Activated T-cell treated with anti-CD3 and anti-CD28 coated beads, Interleukin-2, amount 50 U/mL, for 24 hours (primary cell): ENCODE measurements at regions not wholly inside any gene's neighbourhood (a gene's known extent, or its start where the extent isn't known, plus 50 kb on each side); places are given as distances from the start of the nearest gene placed in this dataset.

Experiments
- DNase-seq: peaks from one replicate; pipeline ENCODE4 v3.0.0-alpha.2; 2020
- H3K27ac Mint-ChIP-seq: 2 replicates; pipeline ENCODE4 v1.8.0; 2020; ENCODE audit warnings: mild to moderate bottlenecking, mixed read lengths
- H3K27me3 Mint-ChIP-seq: 2 replicates; pipeline ENCODE4 v1.8.0; 2020; ENCODE audit warnings: mixed read lengths
- H3K36me3 Mint-ChIP-seq: 2 replicates; pipeline ENCODE4 v1.8.0; 2020; ENCODE audit warnings: low read depth, mixed read lengths
- H3K4me1 Mint-ChIP-seq: 2 replicates; pipeline ENCODE4 v1.8.0; 2020; ENCODE audit warnings: low read depth, mixed read lengths
- H3K4me3 Mint-ChIP-seq: 2 replicates; pipeline ENCODE4 v1.8.0; 2020; ENCODE audit warnings: mild to moderate bottlenecking, moderate library complexity, mixed read lengths
- H3K9me3 Mint-ChIP-seq: 2 replicates; pipeline ENCODE4 v1.8.0; 2020; ENCODE audit warnings: mixed read lengths

DNA sequence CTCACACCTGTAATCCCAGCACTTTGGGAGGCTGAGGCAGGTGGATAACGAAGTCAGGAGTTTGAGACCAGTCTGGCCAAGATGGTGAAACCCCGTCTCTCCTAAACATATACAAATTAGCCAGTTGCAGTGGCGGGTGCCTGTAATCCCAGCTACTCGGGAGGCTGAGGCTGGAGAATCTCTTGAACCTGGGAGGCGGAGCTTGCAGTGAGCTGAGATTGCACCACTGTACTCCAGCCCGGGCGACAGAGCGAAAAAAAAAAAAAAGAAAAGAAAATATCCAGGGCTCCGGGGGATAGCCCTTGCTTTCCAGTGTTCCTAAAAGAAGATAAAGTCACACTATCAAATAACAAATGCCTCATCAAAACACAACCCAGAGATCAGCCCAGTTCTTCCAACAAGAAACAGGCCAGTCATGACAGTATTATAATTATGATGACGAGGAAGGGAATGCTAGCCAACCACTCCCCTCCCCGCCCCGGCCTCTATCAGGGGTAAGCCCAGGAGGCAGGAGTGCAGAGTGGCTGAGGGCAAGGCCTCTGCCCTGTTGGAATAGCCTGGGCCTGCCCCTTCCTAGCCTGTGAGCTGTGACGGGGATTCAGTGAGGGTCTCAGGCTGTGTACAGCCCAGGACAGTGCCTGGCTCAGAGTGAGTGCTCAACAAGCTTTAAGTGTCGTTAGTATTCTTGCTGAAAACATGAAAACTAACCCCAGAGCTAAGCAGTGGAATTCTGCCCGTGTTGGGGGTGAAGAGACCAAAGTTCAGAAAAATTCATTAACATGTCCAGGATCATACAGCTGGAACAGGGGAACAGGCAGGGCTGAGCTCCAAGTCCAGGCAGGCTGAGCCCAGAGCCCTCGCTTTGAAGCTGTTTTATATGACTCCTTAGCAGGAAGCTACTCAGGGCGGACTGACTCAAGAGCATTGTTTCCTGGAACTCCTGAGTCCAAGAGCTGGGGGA is 54.3 kb downstream of the FAM241B start:
- Mint-ChIP-seq H3K9me3 (no peaks in the 10 kb centered on the region), H3K4me3 (no peak overlapping the region), H3K27me3 (peaks cover 19% of the 10 kb centered on the region), H3K4me1 (no peaks in the 10 kb centered on the region), H3K36me3 (no peaks in the 10 kb centered on the region), H3K27ac (no peak overlapping the region)
- no peak for DNase-seq

DNA sequence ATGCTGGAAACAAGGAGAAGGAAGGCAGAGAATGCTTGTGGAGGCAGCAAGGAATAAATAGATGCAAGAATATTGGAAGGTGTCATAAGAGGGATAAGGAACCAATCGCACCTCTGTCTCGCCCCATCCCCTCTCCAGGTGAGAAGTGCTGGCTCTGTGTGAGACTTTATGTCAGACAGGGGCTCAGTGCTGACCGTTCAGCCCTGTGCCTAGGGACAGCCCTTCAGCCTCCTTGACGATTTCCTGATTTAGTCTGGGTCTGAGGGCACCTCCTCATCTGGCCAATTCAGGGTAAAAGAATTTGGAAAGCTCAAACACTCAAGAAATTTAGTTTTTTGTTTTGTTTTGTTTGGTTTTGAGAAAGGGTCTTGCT is 54.9 kb downstream of the FAM241B start:
- Mint-ChIP-seq H3K27me3 (peaks cover 14% of the 10 kb centered on the region), H3K9me3 (no peaks in the 10 kb centered on the region), H3K27ac (no peak overlapping the region), H3K36me3 (no peaks in the 10 kb centered on the region), H3K4me3 (no peak overlapping the region), H3K4me1 (no peaks in the 10 kb centered on the region)
- DNase-seq, result no peak

DNA sequence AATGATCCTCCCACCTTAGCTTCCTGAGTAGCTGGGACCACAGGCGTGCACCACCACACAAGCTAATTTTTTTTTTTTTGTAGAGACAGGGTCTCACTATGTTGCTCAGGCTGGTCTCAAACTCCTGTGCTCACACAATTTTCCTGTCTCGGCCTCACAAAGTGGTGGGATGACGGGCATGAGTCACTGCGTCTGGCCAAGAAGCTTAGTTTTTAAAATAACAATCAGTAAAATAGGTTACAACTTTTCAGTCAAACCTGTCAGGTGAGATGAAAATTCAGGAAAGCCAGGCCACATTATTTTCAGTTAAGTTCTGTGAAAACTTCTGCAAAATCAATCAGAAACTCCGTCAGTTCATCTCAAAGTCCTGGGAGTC is 55.4 kb downstream of the FAM241B start:
- H3K9me3 Mint-ChIP-seq, result no peaks in the 10 kb centered on the region
- no peaks in the 10 kb centered on the region for H3K36me3 Mint-ChIP-seq
- no peak overlapping the region for H3K27ac Mint-ChIP-seq
- H3K4me1 Mint-ChIP-seq, result no peaks in the 10 kb centered on the region
- no peak overlapping the region for H3K4me3 Mint-ChIP-seq
- no peak for DNase-seq
- peaks cover 9% of the 10 kb centered on the region for H3K27me3 Mint-ChIP-seq

DNA sequence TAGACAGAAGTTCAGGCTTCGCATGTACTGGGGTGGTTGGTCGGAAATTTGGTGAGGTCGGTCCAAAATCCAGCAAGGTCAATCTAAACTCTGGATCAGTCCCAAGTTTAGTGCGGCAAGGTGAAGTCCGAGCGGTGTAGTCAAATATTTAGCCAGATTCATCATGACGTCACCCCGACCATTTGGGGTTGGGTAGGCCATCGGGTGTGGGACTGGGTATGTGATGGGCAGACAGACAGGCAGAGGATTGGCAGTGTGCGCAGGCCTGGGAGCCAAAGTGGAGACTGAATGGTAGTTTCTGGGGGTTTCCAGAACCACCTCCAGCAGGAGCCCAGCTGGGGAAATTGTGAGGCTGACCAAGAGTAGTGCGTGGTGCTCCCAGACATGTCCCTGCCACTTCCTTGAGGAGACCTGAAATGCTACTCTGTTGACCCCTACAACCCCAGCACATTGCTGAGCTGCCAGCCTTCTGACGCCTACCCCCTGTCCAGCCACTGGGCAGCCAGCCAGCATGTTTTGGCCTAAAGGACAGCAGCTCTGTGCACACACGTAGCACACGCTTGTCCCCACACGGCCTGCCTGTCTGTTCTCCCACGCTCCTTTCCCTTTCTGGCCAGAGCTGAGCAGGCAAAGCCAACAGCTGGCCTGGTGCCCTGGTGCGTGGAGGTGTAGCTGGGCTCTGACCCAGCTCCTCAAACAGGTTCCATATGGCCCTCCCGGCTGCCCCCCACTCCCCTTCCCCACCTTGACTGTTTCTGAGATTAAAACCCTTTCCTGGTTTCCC is 55.9 kb downstream of the FAM241B start:
- Mint-ChIP-seq H3K27me3 (peaks cover 6% of the 10 kb centered on the region), H3K4me3 (no peak overlapping the region), H3K9me3 (no peaks in the 10 kb centered on the region), H3K27ac (no peak overlapping the region), H3K36me3 (no peaks in the 10 kb centered on the region), H3K4me1 (no peaks in the 10 kb centered on the region)
- no peak for DNase-seq

DNA sequence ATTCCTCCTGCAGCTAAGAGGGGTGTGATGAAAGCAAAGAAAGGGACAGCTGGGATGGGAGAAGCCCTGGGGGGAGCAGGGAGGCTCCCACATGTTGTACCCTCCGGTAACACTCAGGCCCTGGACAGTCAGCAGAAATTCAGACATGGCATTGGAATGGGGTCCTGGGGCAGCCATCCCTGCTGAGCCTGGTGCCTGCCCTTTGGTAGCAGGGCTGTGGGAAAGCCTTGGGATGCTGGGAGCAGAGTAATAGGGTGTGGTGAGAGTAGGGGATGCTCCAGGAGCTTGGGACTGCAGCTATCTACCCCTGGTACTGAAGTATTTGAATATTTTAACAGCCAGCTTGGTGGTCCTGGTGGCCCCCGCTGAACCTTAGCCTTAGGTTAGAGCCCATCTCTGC is 56.8 kb downstream of the FAM241B start:
- Mint-ChIP-seq H3K27me3 (peaks cover 2% of the 10 kb centered on the region), H3K4me3 (no peak overlapping the region), H3K36me3 (no peaks in the 10 kb centered on the region), H3K4me1 (no peaks in the 10 kb centered on the region), H3K9me3 (no peaks in the 10 kb centered on the region), H3K27ac (no peak overlapping the region)
- no peak for DNase-seq

DNA sequence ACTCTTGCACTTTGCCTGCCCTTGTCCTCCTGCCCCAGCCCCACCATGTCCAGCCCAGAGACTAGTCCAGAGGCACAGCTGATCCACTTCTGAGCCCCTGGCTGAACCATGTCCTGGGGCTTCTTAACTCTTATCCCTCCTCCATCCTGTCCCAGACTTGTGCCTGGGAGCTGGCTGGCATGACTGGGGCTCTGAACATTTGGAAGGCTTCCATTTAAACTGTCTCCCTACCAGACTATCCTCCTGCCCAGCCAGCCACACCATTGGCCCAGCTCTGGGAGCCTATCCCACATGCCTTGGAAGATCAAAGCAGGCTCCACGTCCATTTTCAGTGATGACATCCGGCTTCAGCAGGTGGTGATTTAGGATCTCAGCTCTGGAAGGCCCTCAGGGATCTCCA is 57.4 kb downstream of the FAM241B start:
- H3K9me3 Mint-ChIP-seq, result no peaks in the 10 kb centered on the region
- no peaks in the 10 kb centered on the region for H3K36me3 Mint-ChIP-seq
- no peak for DNase-seq
- no peaks in the 10 kb centered on the region for H3K27me3 Mint-ChIP-seq
- no peak overlapping the region for H3K27ac Mint-ChIP-seq
- no peaks in the 10 kb centered on the region for H3K4me1 Mint-ChIP-seq
- H3K4me3 Mint-ChIP-seq, result no peak overlapping the region

DNA sequence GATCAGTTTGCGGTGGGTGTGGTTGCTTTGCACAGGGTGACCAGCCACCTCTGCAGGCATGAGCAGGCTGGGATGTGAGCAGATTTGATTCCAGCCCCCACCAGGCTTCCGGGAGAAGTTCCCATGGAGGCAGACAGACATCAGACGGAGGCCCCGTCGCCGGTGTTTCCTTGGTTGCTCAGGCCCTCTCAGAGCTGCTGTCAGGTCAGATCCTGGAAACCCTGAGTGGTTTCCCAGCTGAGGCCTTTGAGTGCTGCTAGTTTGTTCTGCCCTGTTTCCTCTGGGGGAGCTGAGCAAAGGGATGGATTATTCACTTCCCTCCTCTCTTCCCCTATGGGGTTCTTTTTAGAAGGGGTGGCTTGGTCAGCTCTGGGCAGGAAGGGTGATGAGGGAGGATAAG is 62.2 kb downstream of the FAM241B start:
- no peak for DNase-seq
- H3K9me3 Mint-ChIP-seq, result no peaks in the 10 kb centered on the region
- peaks cover 5% of the 10 kb centered on the region for H3K27me3 Mint-ChIP-seq
- H3K4me1 Mint-ChIP-seq, result no peaks in the 10 kb centered on the region
- no peak overlapping the region for H3K4me3 Mint-ChIP-seq
- H3K27ac Mint-ChIP-seq, result no peak overlapping the region
- no peaks in the 10 kb centered on the region for H3K36me3 Mint-ChIP-seq

DNA sequence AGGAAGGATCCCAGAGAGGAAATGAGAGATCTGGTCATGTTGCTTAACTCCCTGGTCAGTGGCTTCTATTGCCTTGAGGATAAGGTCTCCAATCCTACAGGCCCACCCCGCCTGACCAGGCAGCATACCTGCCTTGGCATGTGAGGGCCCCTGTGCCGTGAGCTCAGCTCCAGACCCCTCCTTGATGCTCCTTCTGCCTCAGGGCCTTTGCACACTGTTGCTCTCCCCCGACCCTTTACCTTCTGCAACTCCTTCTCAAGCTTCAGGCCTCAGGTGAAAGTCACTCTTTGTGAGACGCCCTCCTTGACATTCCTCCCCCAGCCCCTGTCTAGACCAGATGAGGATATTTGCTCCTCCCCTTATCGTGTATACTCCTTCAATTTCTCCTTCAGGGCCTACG is 62.8 kb downstream of the FAM241B start:
- Mint-ChIP-seq H3K4me3 (no peak overlapping the region), H3K9me3 (no peaks in the 10 kb centered on the region), H3K27me3 (peaks cover 8% of the 10 kb centered on the region), H3K36me3 (no peaks in the 10 kb centered on the region), H3K4me1 (no peaks in the 10 kb centered on the region), H3K27ac (no peak overlapping the region)
- DNase-seq, result no peak

DNA sequence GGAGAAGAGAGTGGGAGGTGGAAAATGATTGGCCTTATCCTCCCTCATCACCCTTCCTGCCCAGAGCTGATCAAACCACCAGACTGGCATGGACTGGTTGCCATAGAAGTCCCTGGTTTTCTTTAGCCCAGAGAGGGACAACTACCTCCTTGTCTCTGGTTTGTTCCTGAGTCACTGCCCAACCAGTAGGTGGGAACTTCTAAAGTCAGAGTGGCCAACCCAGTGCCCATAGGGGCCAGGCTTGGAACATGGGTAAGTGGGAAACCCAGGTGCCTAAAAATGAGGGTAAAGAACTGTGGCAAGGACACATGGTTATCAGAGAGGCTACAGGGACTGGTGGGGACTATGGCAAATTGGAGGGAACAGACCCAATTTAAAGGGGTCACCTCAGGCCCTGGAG is 63.8 kb downstream of the FAM241B start:
- Mint-ChIP-seq H3K27me3 (peaks cover 14% of the 10 kb centered on the region), H3K9me3 (no peaks in the 10 kb centered on the region), H3K4me1 (no peaks in the 10 kb centered on the region), H3K36me3 (no peaks in the 10 kb centered on the region), H3K27ac (no peak overlapping the region), H3K4me3 (no peak overlapping the region)
- no peak for DNase-seq

DNA sequence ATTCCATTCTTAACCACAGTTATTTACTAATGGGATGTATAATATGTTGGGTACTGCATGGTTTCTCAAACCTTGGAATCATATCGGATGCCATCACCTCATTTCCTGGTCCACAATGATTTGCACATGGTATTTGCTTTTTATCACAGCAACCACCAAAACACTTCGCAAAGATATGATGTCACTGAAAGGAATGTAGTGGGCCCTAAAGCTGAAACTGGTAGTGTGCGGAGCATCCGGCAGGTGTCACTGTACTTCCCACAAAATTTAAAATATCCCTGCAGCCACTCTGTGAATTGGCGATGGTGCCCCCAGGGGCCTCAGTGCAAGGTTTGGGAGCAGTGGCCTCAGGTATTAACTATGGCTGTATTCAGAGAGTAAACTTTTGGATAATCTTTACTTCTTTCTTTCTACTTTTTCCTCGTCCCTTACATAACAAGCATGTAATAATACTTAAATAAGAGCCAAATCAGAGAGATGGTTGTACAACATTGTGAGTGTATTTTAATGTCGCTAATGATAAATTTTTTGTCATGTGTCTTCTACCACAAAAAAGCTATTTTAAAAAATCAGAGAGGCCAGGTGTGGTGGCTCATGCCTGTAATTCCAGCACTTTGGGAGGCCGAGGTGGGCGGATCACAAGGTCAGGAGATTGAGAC is 66.2 kb downstream of the FAM241B start:
- H3K4me3 Mint-ChIP-seq, result no peak overlapping the region

DNA sequence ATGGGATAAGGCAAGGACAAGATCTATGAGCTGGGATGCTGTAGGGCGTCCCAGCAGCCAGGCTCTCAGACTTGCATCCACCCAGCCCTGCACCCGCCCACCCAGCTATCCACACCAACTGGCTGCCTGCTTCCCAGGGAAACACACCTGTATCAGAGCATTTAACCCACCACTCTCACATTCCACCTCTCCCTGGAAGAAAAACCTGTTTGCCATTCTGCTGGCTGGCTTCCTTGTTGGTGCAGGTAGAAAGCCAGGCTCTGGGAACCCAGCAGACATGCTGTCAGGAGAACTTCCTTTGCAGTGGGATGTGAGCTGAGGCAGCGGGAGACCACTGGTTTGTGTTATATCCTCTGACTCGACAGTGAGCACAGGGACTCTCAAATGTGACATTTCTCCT is 67.0 kb downstream of the FAM241B start:
- peaks cover 33% of the 10 kb centered on the region for H3K27me3 Mint-ChIP-seq
- no peak overlapping the region for H3K27ac Mint-ChIP-seq
- H3K36me3 Mint-ChIP-seq, result no peaks in the 10 kb centered on the region
- H3K4me1 Mint-ChIP-seq, result no peaks in the 10 kb centered on the region
- no peak overlapping the region for H3K4me3 Mint-ChIP-seq
- DNase-seq, result no peak
- H3K9me3 Mint-ChIP-seq, result no peaks in the 10 kb centered on the region

More for the DNA sequence above, 66.2 kb downstream of the FAM241B start:
- no peaks in the 10 kb centered on the region for H3K4me1 Mint-ChIP-seq
- H3K27ac Mint-ChIP-seq, result no peak overlapping the region
- no peak for DNase-seq
- no peaks in the 10 kb centered on the region for H3K36me3 Mint-ChIP-seq
- peaks cover 27% of the 10 kb centered on the region for H3K27me3 Mint-ChIP-seq
- H3K9me3 Mint-ChIP-seq, result no peaks in the 10 kb centered on the region

DNA sequence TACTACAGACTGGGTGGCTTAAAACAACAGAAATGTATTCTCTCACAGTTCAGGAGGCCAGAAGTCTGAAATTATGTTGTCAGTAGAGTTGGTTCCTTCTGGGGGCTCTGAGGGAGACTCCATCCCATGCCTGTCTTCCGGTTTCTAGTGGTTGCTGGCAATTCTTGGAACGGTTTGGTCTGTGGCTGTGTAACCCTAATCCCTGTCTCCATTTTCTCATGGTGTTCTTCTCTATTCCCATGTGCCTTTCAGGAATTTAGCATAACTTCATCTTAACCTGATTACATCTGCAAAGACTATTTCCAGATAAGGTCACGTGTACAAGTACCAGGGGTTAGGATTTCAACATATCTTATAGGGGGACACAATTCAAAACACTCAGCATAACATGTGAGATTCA is 73.2 kb downstream of the FAM241B start:
- peaks cover 11% of the 10 kb centered on the region for H3K9me3 Mint-ChIP-seq
- H3K27me3 Mint-ChIP-seq, result peaks cover 62% of the 10 kb centered on the region
- DNase-seq, result no peak
- H3K4me3 Mint-ChIP-seq, result no peak overlapping the region
- H3K4me1 Mint-ChIP-seq, result peaks cover 4% of the 10 kb centered on the region
- no peaks in the 10 kb centered on the region for H3K36me3 Mint-ChIP-seq
- H3K27ac Mint-ChIP-seq, result no peak overlapping the region

DNA sequence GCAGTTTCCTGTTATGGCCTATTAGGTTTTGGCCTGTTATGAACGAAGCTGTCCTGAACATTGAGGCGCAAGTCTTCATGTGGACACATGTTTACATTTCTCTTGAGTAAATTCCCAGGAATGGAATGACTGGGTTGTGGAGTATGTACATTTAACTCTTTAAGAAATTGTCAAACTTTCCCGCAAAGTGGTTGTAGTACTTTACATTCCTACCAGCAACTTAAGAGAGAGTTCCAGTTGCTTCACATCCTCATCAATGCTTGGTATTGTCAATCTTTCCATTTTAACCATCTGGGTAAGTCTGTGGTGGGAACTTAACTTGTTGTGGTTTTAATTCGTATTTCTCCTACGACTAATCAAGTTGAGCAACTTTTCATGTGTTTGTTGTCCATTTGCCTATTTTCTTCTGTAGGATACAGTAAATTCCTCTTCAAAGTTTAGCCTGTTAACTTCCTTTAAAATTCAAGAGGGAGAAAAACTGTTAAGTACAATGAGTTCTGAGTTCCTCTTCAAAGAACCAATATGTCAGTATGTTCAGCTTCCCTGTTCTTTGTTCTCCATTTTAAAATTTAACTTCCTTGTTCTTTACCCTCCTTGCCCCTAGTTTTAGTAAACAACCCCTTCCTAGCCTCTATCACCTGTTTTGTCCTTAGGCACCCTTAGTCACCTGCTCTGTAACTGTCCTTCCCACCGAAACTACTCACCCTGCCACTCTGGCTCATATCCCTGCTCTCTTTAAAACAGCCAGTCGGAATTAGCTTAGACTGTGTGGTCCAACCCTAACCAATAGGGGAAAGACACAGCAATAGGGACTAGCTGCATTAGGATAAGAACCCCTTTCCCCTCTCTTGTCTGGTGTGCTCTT is 74.0 kb downstream of the FAM241B start:
- Mint-ChIP-seq H3K4me1 (peaks cover 4% of the 10 kb centered on the region), H3K36me3 (no peaks in the 10 kb centered on the region), H3K27ac (no peak overlapping the region), H3K9me3 (peaks cover 11% of the 10 kb centered on the region), H3K27me3 (peaks cover 68% of the 10 kb centered on the region), H3K4me3 (no peak overlapping the region)
- DNase-seq, result no peak

DNA sequence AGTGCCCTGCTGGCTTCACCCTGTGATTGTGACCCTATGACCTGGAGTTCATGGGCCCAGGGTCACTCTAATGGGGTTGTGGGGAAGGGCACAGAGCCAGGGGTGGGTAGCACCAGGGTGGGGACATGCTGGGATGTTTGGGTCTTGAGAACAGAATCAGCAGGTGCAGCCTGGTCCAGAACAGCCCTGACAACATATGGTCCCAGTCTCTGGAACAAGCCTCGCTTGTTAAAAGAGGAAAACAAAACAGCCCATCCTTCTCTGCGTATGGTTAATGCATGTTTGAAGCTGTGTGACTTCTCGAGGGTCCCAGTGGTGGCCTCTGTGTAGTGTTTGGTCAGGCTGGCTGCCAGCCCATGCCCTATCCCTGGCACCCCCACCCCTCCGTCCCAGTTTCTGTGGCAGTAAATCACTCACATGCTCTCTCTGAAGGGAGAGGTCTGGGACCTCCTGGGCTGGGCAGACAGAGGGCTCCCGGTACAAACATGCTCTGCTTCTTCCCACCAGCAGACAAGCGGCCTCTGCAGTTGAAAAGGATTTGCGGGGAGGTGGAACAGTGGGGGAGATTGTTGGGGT is 79.4 kb downstream of the FAM241B start:
- Mint-ChIP-seq H3K4me1 (no peaks in the 10 kb centered on the region), H3K9me3 (peaks cover 1% of the 10 kb centered on the region), H3K36me3 (no peaks in the 10 kb centered on the region), H3K4me3 (no peak overlapping the region), H3K27ac (no peak overlapping the region), H3K27me3 (peaks cover 58% of the 10 kb centered on the region)
- DNase-seq, result no peak
